GM19468 (cell line): ENCODE measurements at regions not wholly inside any gene's neighbourhood (a gene's known extent, or its start where the extent isn't known, plus 50 kb on each side); places are given as distances from the start of the nearest gene placed in this dataset.

ENCODE experiments used
- ATAC-seq: cut with Tn5 transposase; IDR thresholded peaks from one replicate; pipeline ENCODE4 v1.9.1; 2021; ENCODE audit warnings: mild to moderate bottlenecking, moderate library complexity, moderate number of reproducible peaks; ENCODE audit not compliant: unreplicated experiment; ENCODE audit errors: extremely low read depth

DNA sequence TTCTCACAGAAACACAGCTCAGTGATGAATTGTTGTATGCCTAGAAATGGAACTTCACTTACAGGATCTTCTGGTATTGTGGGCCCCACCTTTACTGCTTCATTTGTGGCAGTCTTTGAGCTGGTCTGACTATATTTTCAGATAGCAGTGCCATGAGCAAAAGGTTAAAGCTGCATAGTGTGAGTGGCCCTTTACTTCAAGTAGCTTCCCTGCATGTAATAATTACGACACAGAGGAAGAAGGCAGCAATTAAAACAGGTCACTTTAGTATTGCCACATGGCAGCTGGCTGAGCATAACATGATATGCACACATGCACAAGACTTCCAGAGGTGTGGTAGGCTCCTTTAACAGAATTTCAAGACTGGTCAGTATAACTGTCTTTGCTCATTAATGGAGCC lies 426.3 kb upstream of the ZEB2 start:
- ATAC-seq, result no peak

DNA sequence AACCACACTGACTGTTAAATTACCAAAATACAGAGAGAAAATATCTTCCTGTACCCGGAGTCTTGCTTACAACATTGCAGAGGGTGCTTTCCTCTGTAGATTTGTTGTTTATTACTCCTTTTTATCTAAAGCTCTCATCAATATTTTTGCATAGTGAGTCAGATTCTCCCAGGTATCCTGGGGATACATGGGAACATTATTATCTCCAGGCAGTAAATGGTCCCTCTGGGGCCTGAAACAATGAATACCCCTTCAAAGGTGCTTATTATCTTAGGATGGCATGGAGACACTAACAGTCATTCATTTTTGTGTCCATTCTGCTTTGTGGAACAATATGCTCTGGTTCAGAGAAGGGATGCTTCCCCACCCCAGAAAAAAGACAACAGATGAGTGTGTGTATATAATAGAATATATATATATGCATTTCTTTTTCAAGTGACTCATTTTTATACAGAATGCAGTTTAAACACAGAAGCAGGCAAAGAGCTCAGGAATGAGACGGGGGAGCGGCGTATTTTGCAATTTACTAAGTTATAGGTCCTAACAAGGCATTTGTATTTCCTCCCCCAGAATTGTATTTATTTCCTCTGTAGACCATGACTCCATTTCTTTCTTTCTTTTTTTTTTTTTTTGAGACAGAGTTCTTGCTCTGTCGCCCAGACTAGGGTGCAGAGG lies 424.8 kb upstream of the ZEB2 start:
- ATAC-seq, result no peak

DNA sequence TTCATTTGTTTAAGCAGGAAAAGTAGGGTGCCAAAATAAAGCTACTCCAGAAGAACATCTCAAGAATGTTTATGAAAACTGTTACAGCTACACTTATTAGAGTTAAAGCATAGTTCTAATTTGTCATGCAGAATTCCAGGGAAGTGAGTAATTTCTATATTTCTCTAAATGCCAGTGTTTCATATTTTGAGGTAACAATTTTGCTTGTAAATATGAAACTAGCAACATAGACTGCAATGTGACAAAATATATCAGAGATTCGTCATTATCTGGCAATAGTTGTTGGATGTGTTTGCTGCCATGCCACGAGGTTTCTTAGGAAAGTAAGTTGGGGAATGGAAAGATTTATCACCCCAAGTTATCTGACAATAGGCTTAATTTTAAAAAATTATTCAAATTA lies 424.1 kb upstream of the ZEB2 start:
- no peak for ATAC-seq

DNA sequence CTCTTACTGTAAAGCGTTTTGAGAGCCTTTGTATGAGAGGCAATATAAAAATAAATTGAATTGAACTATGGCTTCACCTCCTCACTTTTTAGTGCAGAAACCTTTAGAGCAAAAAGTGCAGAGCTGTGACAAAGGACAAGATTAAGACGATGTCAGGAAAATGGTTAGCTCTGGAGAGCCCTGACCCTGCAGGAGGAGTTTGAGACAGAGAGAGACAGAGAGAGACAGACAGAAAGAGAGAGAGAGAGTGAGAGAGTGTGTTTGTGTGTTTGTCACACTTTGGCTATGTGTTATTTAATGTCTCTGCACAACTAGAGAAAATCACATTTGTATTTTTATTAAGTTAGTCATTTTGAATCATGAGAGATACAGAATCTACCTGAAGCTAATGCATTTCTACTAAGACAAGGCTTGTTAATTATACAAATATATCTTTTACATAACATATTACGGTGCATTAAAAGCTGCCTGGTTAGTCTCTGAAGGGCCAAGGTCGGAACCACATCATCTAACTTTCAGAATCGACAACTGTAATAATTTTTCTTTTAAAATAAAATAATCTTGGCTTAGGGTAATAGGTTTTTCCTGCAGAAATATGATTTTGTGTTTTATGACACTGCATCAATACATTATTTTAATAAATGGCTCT lies 423.5 kb upstream of the ZEB2 start:
- no peak for ATAC-seq

DNA sequence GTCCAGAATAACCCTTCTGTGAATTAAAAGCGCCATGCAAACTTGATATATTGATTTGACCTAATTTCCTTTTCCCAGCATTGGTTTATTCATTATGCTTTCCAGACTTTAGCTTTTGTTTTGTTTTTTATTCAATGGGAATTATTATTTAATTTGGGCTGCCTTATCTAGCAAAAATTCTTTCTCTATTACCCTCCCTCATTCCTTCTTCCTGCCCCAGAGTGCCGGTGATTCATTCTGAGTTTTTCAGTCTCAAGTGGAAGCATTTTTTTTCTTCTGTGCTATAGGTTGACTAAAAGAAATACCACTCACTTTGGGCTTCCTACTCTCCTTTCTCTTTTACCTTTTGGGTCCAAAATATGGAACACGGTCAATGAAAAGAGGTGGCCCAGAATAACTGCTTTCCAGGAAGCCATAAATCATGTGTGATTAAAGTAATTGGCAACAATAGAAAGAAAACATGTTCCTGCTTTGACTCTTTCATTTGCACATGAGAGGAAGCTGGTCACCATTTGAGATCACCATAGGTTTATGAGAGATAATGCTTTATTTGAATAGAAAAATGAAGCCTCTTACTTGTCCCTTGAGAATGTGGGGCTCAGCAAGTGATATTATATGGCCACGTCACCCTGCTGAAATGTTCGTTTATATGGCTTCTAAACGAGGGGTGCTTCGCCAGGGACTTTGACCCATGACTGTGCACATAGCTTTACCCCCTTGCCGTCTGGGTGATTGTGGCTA lies 422.8 kb upstream of the ZEB2 start:
- ATAC-seq, result no peak

DNA sequence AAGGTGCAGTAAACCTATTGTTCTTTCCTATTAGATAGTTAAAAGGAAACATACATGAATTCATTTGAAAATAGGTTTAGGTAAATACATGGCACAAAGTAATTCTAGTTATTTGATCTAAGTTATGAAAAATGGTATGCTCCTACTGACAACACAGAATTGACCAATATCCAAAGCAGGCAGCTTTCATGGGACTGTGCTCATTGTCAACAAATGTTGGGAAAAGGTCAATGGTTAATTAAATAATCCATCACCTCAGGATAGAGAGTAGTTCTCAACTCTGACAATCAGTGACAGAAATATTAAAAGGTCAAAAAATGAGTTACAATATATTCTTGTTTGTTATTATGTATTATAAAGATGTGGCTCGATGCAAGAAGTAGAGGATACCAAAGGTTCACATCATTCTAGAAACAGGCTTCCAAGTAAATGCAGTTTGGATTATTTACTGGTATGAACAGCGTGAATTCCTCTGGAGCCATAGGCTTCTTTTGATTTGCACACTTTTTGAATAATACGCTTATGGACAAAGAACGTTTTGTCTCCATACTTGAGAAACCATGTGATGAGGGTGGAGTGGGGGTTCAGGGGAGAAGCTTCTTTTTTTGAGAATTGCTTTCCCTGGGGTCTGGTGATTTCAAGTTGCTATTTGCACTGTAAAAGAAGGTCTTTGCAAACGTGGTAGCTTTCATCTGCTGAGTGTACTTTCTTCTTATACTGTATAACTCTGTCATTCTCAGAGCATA lies 422.0 kb upstream of the ZEB2 start:
- no peak for ATAC-seq

DNA sequence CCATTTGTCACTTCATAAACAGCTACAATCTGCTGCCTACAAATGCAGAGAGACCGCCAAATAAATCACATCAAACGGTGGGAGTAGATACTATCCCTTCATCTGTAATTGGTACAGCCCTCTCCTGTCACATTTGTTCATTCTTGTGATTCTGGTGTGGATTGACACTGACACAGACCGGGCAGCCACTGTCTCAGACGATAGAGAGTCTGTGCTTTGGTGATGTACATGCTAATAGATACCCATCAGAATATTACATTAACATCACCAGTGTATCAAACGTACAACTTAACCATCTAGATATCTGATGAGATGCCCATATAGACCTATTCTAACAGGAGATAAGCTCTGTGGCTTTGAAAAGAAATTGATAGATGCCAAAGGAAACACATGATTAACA lies 419.7 kb upstream of the ZEB2 start:
- ATAC-seq, result no peak

DNA sequence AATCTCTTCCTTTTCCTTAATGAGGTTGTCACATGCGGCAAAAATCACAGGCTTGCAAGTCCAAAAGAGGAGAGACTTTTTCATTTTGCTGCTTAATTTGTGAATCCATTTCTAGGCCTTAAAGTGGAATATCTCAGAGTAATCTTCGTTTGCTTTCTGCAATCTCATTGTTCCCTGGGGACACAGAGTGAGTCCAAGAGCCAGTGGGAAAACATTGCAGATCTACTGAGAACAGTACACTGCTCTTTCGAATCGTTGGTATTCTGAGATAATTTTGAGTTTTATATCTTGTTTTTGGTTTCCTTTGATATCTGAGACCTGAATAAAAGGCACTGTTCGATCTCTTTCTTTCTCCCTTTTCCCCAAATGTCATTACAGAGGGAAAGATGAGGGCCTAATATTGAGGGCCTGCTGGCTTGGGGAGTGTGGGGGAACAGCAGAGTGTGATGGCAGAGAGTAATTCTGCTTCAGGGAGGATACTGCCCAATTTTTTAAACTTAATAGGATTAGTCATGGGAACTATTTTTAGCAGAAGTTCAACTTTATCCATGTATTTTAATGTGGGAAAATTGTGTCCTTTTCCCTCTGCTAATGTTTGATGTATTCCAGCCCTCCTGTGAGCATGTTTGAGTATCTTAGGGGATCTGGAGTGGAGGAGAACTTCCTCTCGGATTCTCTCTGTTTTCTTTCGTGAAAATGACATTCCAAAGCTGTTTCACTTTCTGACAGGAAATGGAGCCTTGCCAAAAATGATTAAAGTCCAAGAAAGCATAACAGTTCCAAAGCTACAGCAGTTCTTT lies 418.2 kb upstream of the ZEB2 start:
- ATAC-seq, result no peak

DNA sequence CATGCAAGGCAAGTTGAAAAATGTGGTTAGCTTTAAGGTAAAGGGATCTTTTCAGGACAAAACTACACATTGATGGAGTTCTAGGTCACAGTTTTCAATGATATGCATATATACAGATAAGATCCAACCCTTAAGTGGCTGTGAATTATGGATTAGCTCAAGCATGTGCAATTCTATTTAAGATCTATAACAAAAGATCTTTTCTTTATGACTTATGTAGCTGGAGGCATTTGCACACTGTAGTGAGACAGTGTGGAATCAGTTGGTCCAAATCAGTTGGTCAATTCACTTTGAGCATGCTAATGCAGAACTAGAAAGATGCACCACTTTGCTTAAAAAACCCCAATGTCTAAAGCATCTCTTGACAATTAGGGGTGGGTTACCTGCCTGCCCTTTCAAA lies 417.1 kb upstream of the ZEB2 start:
- ATAC-seq, result no peak

DNA sequence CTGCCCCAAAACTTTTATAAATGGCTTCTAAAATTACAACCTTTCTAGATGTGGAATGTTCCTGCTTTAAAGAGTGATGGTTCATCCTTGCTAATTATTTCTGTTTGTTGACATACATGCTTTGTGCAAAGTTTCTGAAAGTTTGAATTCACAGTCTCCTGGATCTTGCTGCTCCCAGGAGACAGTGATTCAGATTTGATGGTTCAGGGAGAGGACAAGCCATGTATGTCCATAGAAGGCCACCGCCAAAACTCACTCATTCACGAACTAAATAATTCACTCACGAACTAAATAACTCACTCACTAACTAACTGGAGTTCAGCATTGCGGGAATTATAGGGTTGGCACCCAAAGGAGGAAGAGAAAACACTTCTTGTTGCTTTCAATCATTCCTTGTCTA lies 416.5 kb upstream of the ZEB2 start:
- no peak for ATAC-seq

DNA sequence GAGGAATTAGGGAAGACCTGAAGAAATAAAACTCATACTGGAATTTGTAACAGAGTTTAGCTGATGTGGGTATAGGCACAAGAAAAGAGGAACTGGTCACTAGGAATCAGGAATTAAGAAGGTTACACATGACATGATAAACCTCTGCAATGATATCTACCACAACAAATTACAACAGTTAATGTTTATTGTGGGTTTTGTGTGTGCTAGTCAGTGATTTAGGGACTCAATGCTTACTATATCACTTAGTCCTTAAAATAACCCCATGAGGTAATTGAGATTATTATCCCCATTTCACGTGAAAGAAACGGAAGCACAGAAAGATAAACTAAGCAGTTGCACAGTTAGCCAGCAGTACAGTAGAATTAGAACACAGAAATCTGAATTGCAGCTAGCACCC lies 415.8 kb upstream of the ZEB2 start:
- ATAC-seq, result no peak

DNA sequence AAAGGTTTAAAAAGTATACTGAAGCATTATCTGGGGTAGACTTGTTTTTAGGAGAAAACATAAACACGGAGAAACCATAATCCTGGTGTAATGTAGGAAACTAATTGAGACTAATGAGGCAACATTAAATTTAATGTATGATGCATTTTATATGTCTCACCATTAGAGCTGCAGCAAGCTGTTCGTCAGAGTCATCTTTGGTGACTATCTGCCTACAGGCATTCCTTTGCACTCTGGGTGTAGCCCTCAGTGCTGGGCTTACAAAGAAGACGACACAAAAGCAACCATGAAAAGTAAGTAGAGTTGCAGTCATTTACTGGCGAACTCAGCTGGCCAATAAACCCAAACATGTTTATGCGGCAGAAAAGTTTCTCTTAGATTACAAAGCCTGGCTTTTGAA lies 415.3 kb upstream of the ZEB2 start:
- no peak for ATAC-seq

DNA sequence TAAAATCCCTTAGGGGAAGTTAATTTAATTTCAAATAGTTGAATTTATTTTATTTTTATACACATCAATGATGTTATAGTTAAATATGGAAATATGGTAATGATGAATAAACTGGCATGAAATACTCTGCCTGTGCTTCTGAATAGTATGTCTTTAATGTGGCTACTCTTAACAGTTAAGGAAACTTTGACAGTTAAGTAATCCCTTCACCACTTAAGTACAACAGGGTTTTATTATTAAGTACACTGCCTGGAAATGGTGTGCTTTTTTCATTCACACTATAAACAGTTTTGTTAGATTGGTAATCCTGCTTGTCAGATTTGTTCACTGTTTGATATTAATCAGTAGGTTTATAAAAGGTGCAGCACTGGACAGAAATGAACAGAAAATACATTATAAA lies 412.0 kb upstream of the ZEB2 start:
- no peak for ATAC-seq

DNA sequence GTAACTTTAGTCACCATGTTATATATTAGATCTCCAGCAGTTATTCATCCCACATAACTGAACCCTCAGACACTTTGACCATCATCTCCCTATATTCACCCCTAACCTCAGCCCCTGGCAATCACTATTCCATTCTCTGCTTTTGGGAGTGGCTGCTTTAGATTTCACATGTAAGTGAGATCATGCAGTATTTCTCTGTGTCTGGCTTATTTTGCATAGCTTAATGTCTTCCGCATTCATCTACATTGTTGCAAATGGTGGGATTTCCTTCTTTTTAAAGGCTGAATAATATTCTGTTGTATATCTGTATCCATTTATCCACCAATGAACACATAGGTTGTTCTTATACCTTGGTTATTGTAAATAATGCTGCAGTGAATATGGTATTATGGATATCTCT lies 411.6 kb upstream of the ZEB2 start:
- ATAC-seq, result no peak

DNA sequence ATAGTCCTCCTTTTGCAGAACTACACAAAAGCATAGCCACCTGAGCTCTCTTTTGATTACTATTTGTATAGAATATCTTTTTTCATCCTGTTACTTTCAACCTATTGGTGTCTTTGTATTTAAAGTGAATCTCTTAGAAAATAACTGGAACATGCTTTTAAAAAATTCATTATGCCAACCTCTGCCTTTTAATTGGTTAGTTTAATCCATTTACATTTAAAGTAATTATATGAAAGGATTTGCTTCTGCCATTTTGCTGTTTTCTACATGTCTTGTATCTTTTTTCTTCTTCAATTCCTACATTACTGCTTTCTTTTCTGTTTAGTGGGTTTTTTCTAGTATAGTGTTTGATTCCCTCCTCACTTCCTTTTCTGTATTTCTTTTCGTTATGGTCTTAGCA lies 407.5 kb upstream of the ZEB2 start:
- no peak for ATAC-seq

DNA sequence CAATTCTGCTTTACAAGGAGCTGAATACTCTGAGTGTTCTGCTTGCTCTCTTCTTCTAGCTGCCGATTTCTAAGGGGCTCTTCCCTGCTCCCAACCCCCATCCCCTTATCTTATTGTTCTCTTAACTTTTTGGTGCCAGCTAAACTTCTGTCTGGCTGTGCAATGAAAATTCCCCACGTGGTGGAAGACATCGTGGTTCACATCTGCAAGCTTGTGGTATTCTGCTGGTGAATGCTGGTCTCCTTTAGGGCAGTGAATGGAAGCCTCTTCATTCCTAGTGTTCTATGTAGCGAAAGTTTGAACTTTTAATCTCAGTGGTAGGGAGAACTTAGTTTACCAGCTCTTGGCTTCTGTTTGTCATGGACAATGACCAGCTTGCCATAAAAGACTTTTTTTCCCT lies 406.0 kb upstream of the ZEB2 start:
- no peak for ATAC-seq

DNA sequence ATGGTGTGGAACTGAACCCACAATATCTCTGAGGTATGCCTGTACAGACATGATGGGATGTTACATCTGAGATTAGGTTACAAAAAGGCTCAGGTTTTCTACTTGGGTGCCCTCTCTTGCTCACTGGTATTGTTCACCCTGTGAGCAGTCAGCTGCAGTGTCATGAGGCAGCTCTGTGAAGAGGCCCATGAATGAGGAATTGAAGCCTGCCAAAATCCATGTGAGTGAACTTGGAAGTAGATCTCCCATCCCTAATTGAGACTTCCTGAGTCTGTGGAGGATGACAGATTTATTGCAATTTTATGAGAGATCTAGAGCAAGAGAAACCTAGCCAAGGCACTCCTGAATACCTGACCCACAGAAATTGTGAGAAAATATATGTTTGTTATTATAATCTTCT lies 404.9 kb upstream of the ZEB2 start:
- ATAC-seq, result no peak

DNA sequence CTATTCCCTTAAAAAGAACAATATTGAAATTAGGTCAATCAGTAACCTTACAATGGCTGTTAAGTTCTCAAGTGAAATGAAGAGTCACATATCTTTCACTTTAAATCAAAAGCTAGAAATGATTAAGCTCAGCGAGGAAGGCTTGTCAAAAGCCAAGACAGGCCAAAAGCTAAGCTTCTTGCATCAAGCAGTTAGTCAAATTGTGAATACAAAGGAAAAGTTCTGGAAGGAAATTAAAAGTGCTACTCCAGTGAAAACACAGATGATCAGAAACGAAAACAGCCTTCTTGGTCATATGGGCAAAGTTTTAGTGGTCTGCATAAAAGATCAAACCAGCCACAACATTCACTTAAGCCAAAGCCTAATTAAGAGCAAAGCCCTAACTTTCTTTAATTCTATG lies 402.6 kb upstream of the ZEB2 start:
- no peak for ATAC-seq

DNA sequence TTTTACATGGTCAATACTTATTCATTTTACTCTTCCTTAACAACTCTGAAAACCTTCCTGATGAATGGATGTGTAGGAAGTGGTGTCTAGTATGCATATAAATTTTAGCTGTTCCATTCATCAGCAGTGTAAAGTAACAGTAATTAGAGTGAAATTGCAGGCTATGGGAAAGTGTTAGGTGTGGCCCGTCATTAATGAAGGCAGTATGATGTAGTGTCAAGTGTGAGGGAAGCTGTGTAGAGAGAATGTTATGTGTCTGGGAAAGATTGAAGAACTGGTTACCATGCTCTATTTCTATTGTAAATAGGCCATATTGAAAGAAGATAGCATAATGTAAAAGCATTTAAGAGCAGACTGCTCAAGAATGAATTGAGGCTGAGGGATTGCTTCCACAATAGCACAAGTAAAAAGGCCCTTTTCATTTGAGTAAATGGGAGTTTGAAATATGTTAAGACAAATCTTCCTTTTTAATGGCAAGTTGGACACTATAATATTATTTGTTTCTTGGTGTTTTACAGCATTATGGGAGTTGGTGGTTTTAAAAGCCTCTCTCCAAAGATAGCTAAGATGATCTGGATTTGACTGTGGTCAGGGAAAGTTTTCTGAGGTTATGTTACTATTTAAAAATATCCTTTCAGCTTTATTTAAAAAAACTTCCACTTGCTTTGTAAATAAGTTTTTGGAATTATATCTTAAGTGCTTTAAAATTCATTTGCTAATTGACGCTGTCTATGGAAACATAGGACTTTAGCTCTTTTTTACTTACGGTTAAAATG lies 401.0 kb upstream of the ZEB2 start:
- ATAC-seq, result no peak
